K562 (cell line): ENCODE measurements at regions not wholly inside any gene's neighbourhood (a gene's known extent, or its start where the extent isn't known, plus 50 kb on each side); places are given as distances from the start of the nearest gene placed in this dataset.

Experiments used
- ATAC-seq: fragments of 200-7000 bp; cut with Tn5 transposase; 3 replicates; pipeline ENCODE4 v1.9.1; 2020; ENCODE audit warnings: moderate library complexity
- BruUV-seq: library from RNA; stranded (reverse); fragments of 400-500 nt; replicated peaks from 2 replicates; lab custom pipeline; 2021; lab: Mats Ljungman, UMichigan
- CTCF ChIA-PET: fragments of 300-600 bp; formaldehyde crosslinking; extraction: SDS; loops from one replicate; lab custom pipeline; 2021; ENCODE audit warnings: low intra/inter-chr PET ratio; lab: Yijun Ruan, JAX
- POLR2A ChIA-PET: fragments of 300-600, 350-650 bp; sonication (Branson Sonifier 250); formaldehyde crosslinking; extraction: SDS; loops from one replicate; lab custom pipeline; 2021; ENCODE audit warnings: antibody characterized with exemption, inconsistent platforms; lab: Yijun Ruan, JAX
- DNase-seq, 4 experiments: peaks; one replicate each; pipeline versions ENCODE4 v3.0.0 to v3.0.0-alpha.2; 2011 to 2018; ENCODE audit warnings: low spot score in 3 of 4, mixed read lengths in 3 of 4; ENCODE audit errors: extremely low read depth in 1 of 4
- FAIRE-seq: peaks from 2 replicates; lab custom pipeline; 2011; peaks lifted over from hg19 to GRCh38; lab: Jason Lieb, UNC
- H2AFZ ChIP-seq: 2 replicates; pipeline ENCODE4 v1.6.0; 2011; ENCODE audit warnings: low read depth, low read length, control low read depth, inconsistent platforms
- H3K27ac ChIP-seq: fragments of 200-600 bp; 3 replicates; pipeline ENCODE4 v1.8.0; 2011; ENCODE audit warnings: low read depth, mild to moderate bottlenecking, control low read depth, inconsistent platforms, low read length, moderate library complexity, mixed read lengths; ENCODE audit errors: extremely low read depth
- H3K27me3 ChIP-seq, 2 experiments: fragments of 300-600 bp in 1 of 2; 2 replicates in 1 of 2; 3 replicates in 1 of 2; pipeline versions ENCODE4 v1.6.0 to v1.8.0; 2011; ENCODE audit warnings: inconsistent platforms in 2 of 2, low read length in 2 of 2, mild to moderate bottlenecking in 1 of 2, mixed read lengths in 1 of 2, moderate library complexity in 1 of 2; ENCODE audit not compliant: control insufficient read depth in 2 of 2, insufficient read depth in 2 of 2
- H3K36me3 ChIP-seq: fragments of 300-600 bp; 3 replicates; pipeline ENCODE4 v1.8.0; 2011; ENCODE audit warnings: mild to moderate bottlenecking, low read length, inconsistent platforms; ENCODE audit not compliant: control insufficient read depth, insufficient read depth
- H3K4me1 ChIP-seq, 2 experiments: fragments of 200-600 bp in 1 of 2; replicated peaks in 1 of 2; 2 replicates in 1 of 2; 3 replicates in 1 of 2; pipeline versions ENCODE4 v1.5.1 to v1.8.0; 2011; ENCODE audit warnings: inconsistent platforms in 2 of 2, low read length in 2 of 2, mild to moderate bottlenecking in 1 of 2, mixed read lengths in 1 of 2, moderate library complexity in 1 of 2; ENCODE audit not compliant: control insufficient read depth in 2 of 2, insufficient read depth in 2 of 2
- H3K4me2 ChIP-seq: 2 replicates; pipeline ENCODE4 v1.6.1; 2011; ENCODE audit warnings: low read length, control low read depth, inconsistent platforms, mixed read lengths; ENCODE audit not compliant: insufficient read depth
- H3K4me3 ChIP-seq: fragments of 200-600 bp; sonication (generic), shearing (Covaris generic); 2 replicates; pipeline ENCODE4 v1.5.1; 2016; ENCODE audit warnings: control low read depth, inconsistent platforms
- H3K79me2 ChIP-seq: fragments of 200-600 bp; 3 replicates; pipeline ENCODE4 v1.8.0; 2011; ENCODE audit warnings: low read length, inconsistent platforms; ENCODE audit not compliant: control insufficient read depth, insufficient read depth
- H3K9ac ChIP-seq, 2 experiments: 2 replicates each; pipeline versions ENCODE4 v1.6.0 to v1.6.1; 2011; ENCODE audit warnings: low read depth in 2 of 2, low read length in 2 of 2, control low read depth in 1 of 2, inconsistent platforms in 1 of 2, mild to moderate bottlenecking in 1 of 2, mixed read lengths in 1 of 2; ENCODE audit not compliant: insufficient read depth in 1 of 2
- H3K9me1 ChIP-seq: one replicate; pipeline ENCODE4 v1.6.0; 2011; ENCODE audit warnings: inconsistent platforms, mild to moderate bottlenecking, low read length, moderate library complexity; ENCODE audit not compliant: control insufficient read depth, insufficient read depth
- H3K9me3 ChIP-seq: replicated peaks from 2 replicates; pipeline ENCODE4 v1.5.1; 2011; ENCODE audit warnings: low read depth, low read length, inconsistent platforms; ENCODE audit not compliant: control insufficient read depth, insufficient read depth
- H4K20me1 ChIP-seq: replicated peaks from 2 replicates; pipeline ENCODE4 v1.6.1; 2011; ENCODE audit warnings: low read length, inconsistent platforms, mixed read lengths; ENCODE audit not compliant: control insufficient read depth, insufficient read depth
- ARID1B ChIP-seq: fragments of 450-650 bp; IDR thresholded peaks from 2 replicates; pipeline ENCODE4 v1.6.1; 2016; ENCODE audit warnings: antibody characterized with exemption, mild to moderate bottlenecking, inconsistent platforms
- ATF1 ChIP-seq, 2 experiments: fragments of 450-650 bp in 1 of 2; IDR thresholded peaks; 2 replicates each; pipeline ENCODE4 v1.6.1; 2016; ENCODE audit warnings: missing compliant biosample characterization in 1 of 2, missing genetic modification characterization in 1 of 2
- DNMT1 ChIP-seq: fragments of 450-650 bp; IDR thresholded peaks from 2 replicates; pipeline ENCODE4 v1.6.1; 2016; ENCODE audit warnings: antibody characterized with exemption, mild to moderate bottlenecking
- EHMT2 ChIP-seq: fragments of 450-650 bp; IDR thresholded peaks from 2 replicates; pipeline ENCODE4 v1.6.1; 2018; ENCODE audit warnings: antibody characterized with exemption
- HMG20B ChIP-seq: fragments of 250-450 bp; sonication (Bioruptor Pico); IDR thresholded peaks from 2 replicates; pipeline ENCODE4 v1.5.0; 2021; ENCODE audit warnings: mild to moderate bottlenecking
- MYBL2 ChIP-seq, 2 experiments: fragments of 450-650 bp in 1 of 2; sonication (generic) in 1 of 2; formaldehyde crosslinking in 1 of 2; IDR thresholded peaks; 2 replicates each; pipeline versions ENCODE4 v1.6.1 to v1.8.1; 2017 to 2022; ENCODE audit warnings: borderline replicate concordance in 1 of 2, inconsistent platforms in 1 of 2, low read depth in 1 of 2, mild to moderate bottlenecking in 1 of 2, missing genetic modification reagents in 1 of 2, moderate library complexity in 1 of 2
- RFX1 ChIP-seq: fragments of 450-650 bp; IDR thresholded peaks from 2 replicates; pipeline ENCODE4 v1.6.1; 2016; ENCODE audit warnings: mild to moderate bottlenecking, moderate library complexity
- SMARCA5 ChIP-seq: fragments of 450-650 bp; IDR thresholded peaks from 2 replicates; pipeline ENCODE4 v1.6.1; 2016
- TCF7 ChIP-seq: sonication (generic); IDR thresholded peaks from 2 replicates; pipeline ENCODE4 v1.6.1; 2016; ENCODE audit warnings: antibody characterized with exemption, borderline replicate concordance
- ZC3H11A ChIP-seq: IDR thresholded peaks from 2 replicates; pipeline ENCODE4 v1.6.1; 2012; ENCODE audit warnings: low read depth, low read length, improper control_type of control experiment
- ZNF184 ChIP-seq: sonication (generic); formaldehyde crosslinking; IDR thresholded peaks from 2 replicates; pipeline ENCODE4 v1.5.0; 2020; ENCODE audit warnings: missing genetic modification reagents
- WGBS: fragments of 100-300 bp; shearing (Covaris generic); methylation state at CpG from one replicate; pipeline ENCODE4 v1.1.6; 2016; ENCODE audit warnings: low coverage, mixed read lengths; ENCODE audit not compliant: insufficient coverage; ENCODE audit errors: missing lambda C conversion rate; 5-methylcytosine and 5-hydroxymethylcytosine counted together
- in situ Hi-C: fragments of 300-500 bp; cut with MboI; formaldehyde crosslinking; loops from 4 replicates; pipeline ENCODE4 v1.15.0; 2018; ENCODE audit warnings: inconsistent platforms, mixed read lengths
- intact Hi-C: fragments of 100-400 bp; cut with micrococcal nuclease; formaldehyde crosslinking; loops from 2 replicates; pipeline ENCODE4 v1.14.2; 2022
- TF ChIP-seq, protein P1 (sequence below), 2 experiments: fragments of 200-800 bp in 1 of 2; sonication (Bioruptor generic) in 1 of 2; sonication (generic) in 1 of 2; formaldehyde crosslinking in 1 of 2; IDR thresholded peaks in 1 of 2; conservative IDR thresholded peaks in 1 of 2; 2 replicates each; pipeline versions ENCODE4 v1.5.0 to v1.6.1; 2016 to 2020; ENCODE audit warnings: missing compliant biosample characterization in 1 of 2, missing genetic modification characterization in 1 of 2, missing genetic modification reagents in 1 of 2
- TF ChIP-seq, protein P2 (sequence below): fragments of 200-800 bp; sonication (Bioruptor generic); IDR thresholded peaks from 2 replicates; pipeline ENCODE4 v1.6.1; 2016; ENCODE audit warnings: missing genetic modification characterization, missing compliant biosample characterization
- TF ChIP-seq, protein P3 (sequence below): sonication (generic); formaldehyde crosslinking; IDR thresholded peaks from 2 replicates; pipeline ENCODE4 v1.9.0; 2022; ENCODE audit warnings: mild to moderate bottlenecking, missing genetic modification reagents

DNA sequence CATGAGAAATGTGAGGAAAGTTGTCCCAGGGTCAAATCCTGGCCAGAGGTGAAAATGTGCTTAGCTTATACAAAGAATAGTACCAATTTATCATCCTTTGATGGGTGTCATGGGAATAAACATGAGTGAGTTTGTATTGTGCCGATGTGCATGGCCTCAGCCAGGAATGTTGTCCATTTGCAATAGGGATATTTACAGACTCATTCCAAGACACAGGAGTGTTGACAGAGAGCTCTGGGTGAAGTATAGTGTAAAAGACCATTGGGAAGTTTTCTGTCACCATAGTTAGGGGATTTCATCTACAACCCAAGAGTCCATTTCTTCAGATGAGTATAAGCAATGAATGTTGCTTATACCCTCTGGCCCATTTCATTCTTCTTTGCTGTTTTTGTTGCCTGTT is 160.1 kb downstream of the DMAC1 start:
- TF ChIP-seq, protein P1, sequence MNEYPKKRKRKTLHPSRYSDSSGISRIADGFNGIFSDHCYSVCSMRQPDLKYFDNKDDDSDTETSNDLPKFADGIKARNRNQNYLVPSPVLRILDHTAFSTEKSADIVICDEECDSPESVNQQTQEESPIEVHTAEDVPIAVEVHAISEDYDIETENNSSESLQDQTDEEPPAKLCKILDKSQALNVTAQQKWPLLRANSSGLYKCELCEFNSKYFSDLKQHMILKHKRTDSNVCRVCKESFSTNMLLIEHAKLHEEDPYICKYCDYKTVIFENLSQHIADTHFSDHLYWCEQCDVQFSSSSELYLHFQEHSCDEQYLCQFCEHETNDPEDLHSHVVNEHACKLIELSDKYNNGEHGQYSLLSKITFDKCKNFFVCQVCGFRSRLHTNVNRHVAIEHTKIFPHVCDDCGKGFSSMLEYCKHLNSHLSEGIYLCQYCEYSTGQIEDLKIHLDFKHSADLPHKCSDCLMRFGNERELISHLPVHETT (CRISPR knock-in tag; conservative IDR thresholded peaks at IDR 0.05 in 1 of 2, IDR thresholded peaks at IDR 0.05 in 1 of 2), result no peak
- TF ChIP-seq ARID1B (no peak), SMARCA5 (no peak), TCF7 (no peak), ZNF184 (CRISPR knock-in tag) (no peak), RFX1 (no peak), HMG20B (CRISPR knock-in tag) (no peak), MYBL2 (IDR thresholded peaks at IDR 0.05; ENCODE audit: low read depth) (no peak), MYBL2 (CRISPR knock-in tag; IDR thresholded peaks at IDR 0.05; ENCODE audit: borderline replicate concordance) (no peak), ZC3H11A (no peak), ATF1 (CRISPR knock-in tag; IDR thresholded peaks at IDR 0.05) (no peak), ATF1 (tag; IDR thresholded peaks at IDR 0.05) (no peak), DNMT1 (no peak), EHMT2 (no peak)
- TF ChIP-seq, protein P2, sequence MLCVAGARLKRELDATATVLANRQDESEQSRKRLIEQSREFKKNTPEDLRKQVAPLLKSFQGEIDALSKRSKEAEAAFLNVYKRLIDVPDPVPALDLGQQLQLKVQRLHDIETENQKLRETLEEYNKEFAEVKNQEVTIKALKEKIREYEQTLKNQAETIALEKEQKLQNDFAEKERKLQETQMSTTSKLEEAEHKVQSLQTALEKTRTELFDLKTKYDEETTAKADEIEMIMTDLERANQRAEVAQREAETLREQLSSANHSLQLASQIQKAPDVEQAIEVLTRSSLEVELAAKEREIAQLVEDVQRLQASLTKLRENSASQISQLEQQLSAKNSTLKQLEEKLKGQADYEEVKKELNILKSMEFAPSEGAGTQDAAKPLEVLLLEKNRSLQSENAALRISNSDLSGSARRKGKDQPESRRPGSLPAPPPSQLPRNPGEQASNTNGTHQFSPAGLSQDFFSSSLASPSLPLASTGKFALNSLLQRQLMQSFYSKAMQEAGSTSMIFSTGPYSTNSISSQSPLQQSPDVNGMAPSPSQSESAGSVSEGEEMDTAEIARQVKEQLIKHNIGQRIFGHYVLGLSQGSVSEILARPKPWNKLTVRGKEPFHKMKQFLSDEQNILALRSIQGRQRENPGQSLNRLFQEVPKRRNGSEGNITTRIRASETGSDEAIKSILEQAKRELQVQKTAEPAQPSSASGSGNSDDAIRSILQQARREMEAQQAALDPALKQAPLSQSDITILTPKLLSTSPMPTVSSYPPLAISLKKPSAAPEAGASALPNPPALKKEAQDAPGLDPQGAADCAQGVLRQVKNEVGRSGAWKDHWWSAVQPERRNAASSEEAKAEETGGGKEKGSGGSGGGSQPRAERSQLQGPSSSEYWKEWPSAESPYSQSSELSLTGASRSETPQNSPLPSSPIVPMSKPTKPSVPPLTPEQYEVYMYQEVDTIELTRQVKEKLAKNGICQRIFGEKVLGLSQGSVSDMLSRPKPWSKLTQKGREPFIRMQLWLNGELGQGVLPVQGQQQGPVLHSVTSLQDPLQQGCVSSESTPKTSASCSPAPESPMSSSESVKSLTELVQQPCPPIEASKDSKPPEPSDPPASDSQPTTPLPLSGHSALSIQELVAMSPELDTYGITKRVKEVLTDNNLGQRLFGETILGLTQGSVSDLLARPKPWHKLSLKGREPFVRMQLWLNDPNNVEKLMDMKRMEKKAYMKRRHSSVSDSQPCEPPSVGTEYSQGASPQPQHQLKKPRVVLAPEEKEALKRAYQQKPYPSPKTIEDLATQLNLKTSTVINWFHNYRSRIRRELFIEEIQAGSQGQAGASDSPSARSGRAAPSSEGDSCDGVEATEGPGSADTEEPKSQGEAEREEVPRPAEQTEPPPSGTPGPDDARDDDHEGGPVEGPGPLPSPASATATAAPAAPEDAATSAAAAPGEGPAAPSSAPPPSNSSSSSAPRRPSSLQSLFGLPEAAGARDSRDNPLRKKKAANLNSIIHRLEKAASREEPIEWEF (CRISPR knock-in tag), result no peak
- TF ChIP-seq, protein P3, sequence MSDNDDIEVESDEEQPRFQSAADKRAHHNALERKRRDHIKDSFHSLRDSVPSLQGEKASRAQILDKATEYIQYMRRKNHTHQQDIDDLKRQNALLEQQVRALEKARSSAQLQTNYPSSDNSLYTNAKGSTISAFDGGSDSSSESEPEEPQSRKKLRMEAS (CRISPR knock-in tag), result no peak
- DNase-seq (no peak), FAIRE-seq (no peak), ATAC-seq (no peak)
- Histone ChIP-seq H2AFZ (no peak overlapping the region), H3K9me3 (no peaks in the 10 kb centered on the region), H3K9me1 (no peaks in the 10 kb centered on the region), H3K27ac (no peak overlapping the region), H3K9ac (no peak overlapping the region), H3K4me1 (no peaks in the 10 kb centered on the region), H3K79me2 (no peaks in the 10 kb centered on the region), H4K20me1 (no peaks in the 10 kb centered on the region), H3K4me2 (no peak overlapping the region), H3K36me3 (no peaks in the 10 kb centered on the region), H3K4me3 (no peak overlapping the region), H3K27me3 (no peaks in the 10 kb centered on the region)
- CTCF ChIA-PET, result no interaction called here
- intact Hi-C loops (no loop called here), in situ Hi-C loops (no loop called here)
- BruUV-seq, result no TSS peak
- WGBS, result 0% methylated on average over 1 of the region's 1 CpG
- POLR2A ChIA-PET, result no interaction called here
